Skin epidermis (tissue), 12 donors: ENCODE measurements at regions not wholly inside any gene's neighbourhood (a gene's known extent, or its start where the extent isn't known, plus 50 kb on each side); places are given as distances from the start of the nearest gene placed in this dataset.

Experiments used
- H3K27ac ChIP-seq, 21 experiments: fragments of 200-600 bp; sonication (generic) in 11 of 21; one replicate each; pipeline ENCODE4 v1.5.0; 2020; ENCODE audit warnings: mild to moderate bottlenecking in 3 of 21, inconsistent platforms in 2 of 21, moderate library complexity in 2 of 21
- H3K4me3 ChIP-seq, 7 experiments: fragments of 200-600 bp; sonication (generic) in 2 of 7; one replicate each; pipeline ENCODE4 v1.5.0; 2020; ENCODE audit warnings: inconsistent platforms in 2 of 7, mild to moderate bottlenecking in 2 of 7, moderate library complexity in 1 of 7

GRCh38 chr1:221824909-221825308, 83.0 kb upstream of the DUSP10 start:
- peak overlapping the region in 1 of 21 experiments; percentile 37 for H3K27ac ChIP-seq
- no peak overlapping the region for H3K4me3 ChIP-seq

GRCh38 chr1:221824025-221824424, 82.1 kb upstream of the DUSP10 start:
- Histone ChIP-seq H3K27ac (peak overlapping the region in 1 of 21 experiments; percentile 8), H3K4me3 (no peak overlapping the region)

GRCh38 chr1:221823561-221823960, 81.7 kb upstream of the DUSP10 start:
- H3K4me3 ChIP-seq, result no peak overlapping the region

GRCh38 chr1:221823149-221823548, 81.3 kb upstream of the DUSP10 start:
- Histone ChIP-seq H3K27ac (peak overlapping the region in 1 of 21 experiments; percentile 8), H3K4me3 (no peak overlapping the region)

More at GRCh38 chr1:221823561-221823960, 81.7 kb upstream of the DUSP10 start:
- peak overlapping the region in 1 of 21 experiments; percentile 8 for H3K27ac ChIP-seq

- Histone ChIP-seq H3K27ac (peak overlapping the region in 1 of 21 experiments; percentile 8), H3K4me3 (no peak overlapping the region)
Observed at GRCh38 chr1:221822591-221822990, 80.7 kb upstream of the DUSP10 start.

- Histone ChIP-seq H3K27ac (no peak overlapping the region), H3K4me3 (no peak overlapping the region)
Observed at GRCh38 chr1:221816899-221817298, 75.0 kb upstream of the DUSP10 start.

- Histone ChIP-seq H3K4me3 (no peak overlapping the region), H3K27ac (no peak overlapping the region)
Observed at GRCh38 chr1:221815660-221816059, 73.8 kb upstream of the DUSP10 start.

- Histone ChIP-seq H3K27ac (peak overlapping the region in 1 of 21 experiments; percentile 11), H3K4me3 (no peak overlapping the region)
Observed at GRCh38 chr1:221813887-221814286, 72.0 kb upstream of the DUSP10 start.

GRCh38 chr1:221812905-221813597, 71.2 kb upstream of the DUSP10 start:
- no peak overlapping the region for H3K4me3 ChIP-seq
- H3K27ac ChIP-seq, result no peak overlapping the region

- Histone ChIP-seq H3K27ac (no peak overlapping the region), H3K4me3 (no peak overlapping the region)
Observed at GRCh38 chr1:221812088-221812752, 70.3 kb upstream of the DUSP10 start.

- no peak overlapping the region for H3K4me3 ChIP-seq
- H3K27ac ChIP-seq, result no peak overlapping the region
Observed at GRCh38 chr1:221810406-221810805, 68.5 kb upstream of the DUSP10 start.

- Histone ChIP-seq H3K4me3 (no peak overlapping the region), H3K27ac (no peak overlapping the region)
Observed at GRCh38 chr1:221809091-221810029, 67.5 kb upstream of the DUSP10 start.

GRCh38 chr1:221806984-221807383, 65.1 kb upstream of the DUSP10 start:
- no peak overlapping the region for H3K4me3 ChIP-seq
- no peak overlapping the region for H3K27ac ChIP-seq

- no peak overlapping the region for H3K4me3 ChIP-seq
- H3K27ac ChIP-seq, result no peak overlapping the region
Observed at GRCh38 chr1:221806236-221806635, 64.3 kb upstream of the DUSP10 start.

- Histone ChIP-seq H3K27ac (no peak overlapping the region), H3K4me3 (no peak overlapping the region)
Observed at GRCh38 chr1:221805121-221805520, 63.2 kb upstream of the DUSP10 start.

GRCh38 chr1:221804303-221804702, 62.4 kb upstream of the DUSP10 start:
- Histone ChIP-seq H3K27ac (no peak overlapping the region), H3K4me3 (no peak overlapping the region)

- Histone ChIP-seq H3K4me3 (no peak overlapping the region), H3K27ac (peak overlapping the region in 2 of 21 experiments; percentile 13 to 30)
Observed at GRCh38 chr1:221801773-221802516, 60.1 kb upstream of the DUSP10 start.

- Histone ChIP-seq H3K4me3 (no peak overlapping the region), H3K27ac (peak overlapping the region in 1 of 21 experiments; percentile 13)
Observed at GRCh38 chr1:221801251-221801661, 59.4 kb upstream of the DUSP10 start.

GRCh38 chr1:221800831-221801230, 58.9 kb upstream of the DUSP10 start:
- Histone ChIP-seq H3K4me3 (no peak overlapping the region), H3K27ac (no peak overlapping the region)

GRCh38 chr1:221797506-221797905, 55.6 kb upstream of the DUSP10 start:
- Histone ChIP-seq H3K4me3 (no peak overlapping the region), H3K27ac (no peak overlapping the region)
